HUDEP-2 (cell line): ENCODE measurements at regions not wholly inside any gene's neighbourhood (a gene's known extent, or its start where the extent isn't known, plus 50 kb on each side); places are given as distances from the start of the nearest gene placed in this dataset.
"Not testable (repeated sequence)": the region's sequence is repeated elsewhere in the genome, so short reads cannot be mapped to it uniquely, and the experiment has no call there.

Experiments
- DNase-seq, 76 experiments: peaks; one replicate each; lab custom pipeline; 2025; ENCODE audit not compliant: unreplicated experiment in 76 of 76; lab: John Stamatoyannopoulos, UW

- DNase-seq = peak in 1 of 76 experiments; percentile 9
Observed at GRCh38 chr7:21293771-21294170, 134.1 kb upstream of the SP4 start.

- DNase-seq = no peak
Observed at GRCh38 chr7:21299766-21300165, 128.1 kb upstream of the SP4 start.

DNA sequence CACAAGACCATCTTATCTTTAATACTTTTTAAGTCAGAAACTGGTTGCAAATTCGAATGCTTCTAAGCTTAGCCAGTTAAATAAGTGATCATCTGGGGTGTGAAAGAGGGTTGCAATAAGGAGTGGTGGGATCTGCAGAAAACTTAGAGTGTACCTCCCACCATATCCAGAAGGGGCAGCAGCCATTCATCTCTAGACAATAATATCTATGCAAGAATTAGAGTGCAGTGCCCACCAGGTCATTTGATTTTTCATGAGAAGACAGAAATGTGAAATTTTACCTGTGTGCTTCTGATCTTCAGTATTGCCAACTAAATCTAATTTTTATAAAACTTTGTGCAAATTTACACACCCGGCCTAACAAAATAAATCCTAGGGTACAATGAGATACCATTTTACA, 127.2 kb upstream of the SP4 start:
- DNase-seq = peak in 4 of 76 experiments; percentile 4 to 18 (median 8)

GRCh38 chr7:21304808-21305375, 123.0 kb upstream of the SP4 start:
- no peak for DNase-seq

DNA sequence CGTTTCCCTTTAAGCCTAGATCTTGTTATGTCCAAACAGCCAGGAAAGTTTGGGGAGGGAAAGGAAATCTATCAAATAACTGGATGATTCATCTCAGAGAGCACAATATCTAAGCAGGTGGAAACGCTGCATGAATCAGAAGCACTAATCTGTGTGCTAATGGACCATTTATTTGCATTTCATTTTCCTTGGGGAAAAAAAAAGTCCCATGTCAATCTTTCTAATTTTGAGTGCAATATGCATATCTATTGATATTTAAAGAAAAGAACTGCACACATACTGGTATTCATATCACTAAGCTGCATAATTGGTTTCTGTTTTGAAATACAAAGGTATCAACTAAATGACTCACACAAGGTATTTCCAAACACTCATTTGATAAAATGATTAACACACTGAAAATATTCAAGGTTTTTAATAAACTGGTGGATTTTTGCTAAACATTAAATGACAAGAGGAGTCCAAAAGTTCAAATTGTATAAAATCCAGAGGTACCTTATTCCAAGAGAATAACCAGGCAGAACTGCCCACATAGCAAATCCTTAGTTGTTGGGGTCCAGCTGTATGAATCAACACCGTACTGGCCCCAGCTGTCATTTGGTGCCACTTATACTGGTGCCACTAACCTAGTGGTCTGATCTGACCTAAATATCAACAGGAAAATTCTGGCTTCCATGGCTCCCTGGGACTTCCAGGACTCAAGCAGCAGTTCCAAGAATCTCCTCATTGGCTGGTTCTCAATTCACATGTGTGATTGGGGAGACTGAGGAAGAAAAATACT, 122.2 kb upstream of the SP4 start:
- DNase-seq = no peak

DNA sequence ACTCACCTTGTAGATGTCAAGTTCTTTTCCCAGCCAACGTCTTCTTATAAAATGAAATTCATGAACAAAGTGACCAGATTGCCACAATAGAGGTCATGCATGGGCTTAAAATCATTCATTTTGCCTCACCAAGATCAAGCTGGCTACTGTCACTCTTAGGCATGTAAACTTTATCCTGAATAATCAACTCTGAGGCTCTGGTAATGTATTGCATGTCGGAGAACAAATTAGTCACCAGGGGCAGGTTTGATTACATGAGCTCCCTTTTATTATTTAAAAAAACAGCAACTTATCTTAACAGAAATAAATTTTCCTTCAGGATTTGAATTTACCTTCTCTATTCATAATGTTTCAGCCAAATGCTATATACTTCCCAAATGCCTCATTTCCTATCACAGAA, 112.9 kb upstream of the SP4 start:
- DNase-seq = no peak

GRCh38 chr7:21317966-21318915, 109.6 kb upstream of the SP4 start:
- no peak for DNase-seq

DNA sequence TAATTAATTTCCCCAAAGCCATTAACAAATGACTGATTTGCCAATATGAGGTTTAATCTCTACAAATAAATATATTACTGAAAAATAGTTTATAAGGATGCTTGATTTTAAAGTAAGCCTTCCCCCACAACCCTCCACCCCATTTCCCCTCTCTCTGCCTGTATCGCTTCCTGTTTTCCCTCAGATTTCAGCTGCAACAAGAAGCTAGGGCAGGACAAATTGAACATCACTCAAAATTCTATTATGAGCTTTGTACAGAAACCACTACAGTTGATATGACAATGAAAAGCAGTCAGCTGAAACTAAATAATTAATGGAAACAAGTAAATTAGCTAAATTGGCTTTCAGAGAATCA, 109.0 kb upstream of the SP4 start:
- no peak for DNase-seq

GRCh38 chr7:21326241-21326640, 101.6 kb upstream of the SP4 start:
- no peak for DNase-seq

DNA sequence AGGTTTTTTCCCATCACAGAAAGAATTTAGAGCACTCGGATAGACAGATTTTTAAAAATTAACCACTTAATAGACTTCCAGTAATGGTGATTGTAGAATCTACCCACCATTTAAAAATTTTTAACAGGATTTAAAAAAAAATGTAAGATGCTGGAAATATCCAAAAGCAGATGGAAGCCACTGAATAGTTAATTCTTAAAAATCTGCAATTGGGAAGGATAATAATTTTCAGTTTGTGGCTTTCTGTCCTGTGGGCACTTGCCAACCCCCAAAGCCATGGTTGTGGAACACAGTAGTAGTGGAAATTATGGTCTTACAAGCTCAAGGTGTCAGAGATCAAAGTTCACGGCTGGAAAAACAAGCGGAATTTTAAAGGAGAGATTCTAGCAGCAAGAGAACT, 101.0 kb upstream of the SP4 start:
- DNase-seq = no peak

DNA sequence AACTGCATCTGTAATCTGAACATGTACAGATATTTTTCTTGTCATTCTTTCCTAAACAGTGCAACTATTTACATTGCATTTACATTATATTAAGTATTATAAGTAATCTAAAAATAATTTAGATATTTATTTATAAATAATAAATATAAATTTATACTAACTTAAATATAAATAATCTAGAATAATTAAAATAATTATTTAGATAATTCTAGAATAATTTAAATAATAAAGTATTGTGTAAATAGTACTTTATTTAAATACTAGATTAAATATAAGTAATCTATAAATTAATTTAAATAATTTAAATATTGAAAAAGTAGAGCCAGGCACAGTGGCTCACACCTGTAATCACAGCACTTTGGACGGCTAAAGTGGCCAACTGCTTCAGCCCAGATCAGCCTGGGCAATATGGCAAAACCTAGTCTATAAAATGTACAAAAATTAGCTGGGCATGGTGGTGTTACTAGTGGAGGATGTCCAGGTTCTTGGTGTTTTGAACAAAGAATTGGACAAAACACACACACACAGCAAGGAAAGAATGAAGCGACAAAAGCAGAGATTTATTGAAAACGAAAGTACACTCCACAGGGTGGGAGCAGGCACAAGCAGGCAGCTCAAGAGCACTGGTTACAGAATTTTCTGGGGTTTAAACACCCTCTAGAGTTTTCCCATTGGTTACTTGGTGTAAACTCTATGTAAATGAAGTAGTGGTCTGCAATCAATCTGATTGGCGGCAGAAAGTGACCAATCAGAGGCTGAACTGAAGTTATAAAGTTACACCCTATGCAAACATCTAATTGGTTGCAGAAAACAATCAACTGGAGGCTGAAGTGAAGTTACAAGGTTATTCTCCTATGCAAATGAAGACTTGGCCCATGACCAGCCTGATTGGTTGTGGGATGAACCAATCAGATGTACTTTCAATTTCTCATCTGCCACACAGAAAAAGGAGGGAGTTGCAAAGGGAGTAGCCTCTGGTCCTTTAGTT, 100.2 kb upstream of the SP4 start:
- DNase-seq = no peak

GRCh38 chr7:21330462-21331178, 97.3 kb upstream of the SP4 start:
- no peak for DNase-seq

GRCh38 chr7:21334906-21335305, 93.0 kb upstream of the SP4 start:
- peak in 55 of 76 experiments; percentile 1 to 86 (median 53) for DNase-seq

- no peak for DNase-seq
Observed at GRCh38 chr7:21336743-21337142, 91.1 kb upstream of the SP4 start.

- peak in 69 of 76 experiments; percentile 10 to 85 (median 55) for DNase-seq
Observed at GRCh38 chr7:21338728-21339164, 89.1 kb upstream of the SP4 start.

GRCh38 chr7:21344900-21345299, 83.0 kb upstream of the SP4 start:
- DNase-seq = not testable (repeated sequence)

DNA sequence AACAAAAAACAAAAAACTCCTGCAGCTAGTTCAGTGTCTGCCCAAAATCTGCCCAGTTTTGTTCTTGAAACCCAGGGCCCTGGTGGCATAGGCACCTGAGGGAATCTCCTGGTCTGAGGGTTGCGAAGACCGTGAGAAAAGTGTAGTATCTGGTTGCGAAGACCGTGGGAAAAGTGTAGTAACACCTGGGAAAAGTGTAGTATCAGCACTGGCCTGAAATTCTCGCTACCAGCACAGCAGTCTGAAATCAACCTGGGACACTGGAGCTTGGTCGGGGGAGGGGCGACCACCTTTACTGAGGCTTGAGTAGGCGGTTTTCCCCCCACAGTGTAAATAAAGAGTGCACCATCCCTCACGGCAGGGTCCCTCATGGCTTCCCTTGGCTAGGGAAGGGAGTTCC, 82.5 kb upstream of the SP4 start:
- no peak for DNase-seq

DNA sequence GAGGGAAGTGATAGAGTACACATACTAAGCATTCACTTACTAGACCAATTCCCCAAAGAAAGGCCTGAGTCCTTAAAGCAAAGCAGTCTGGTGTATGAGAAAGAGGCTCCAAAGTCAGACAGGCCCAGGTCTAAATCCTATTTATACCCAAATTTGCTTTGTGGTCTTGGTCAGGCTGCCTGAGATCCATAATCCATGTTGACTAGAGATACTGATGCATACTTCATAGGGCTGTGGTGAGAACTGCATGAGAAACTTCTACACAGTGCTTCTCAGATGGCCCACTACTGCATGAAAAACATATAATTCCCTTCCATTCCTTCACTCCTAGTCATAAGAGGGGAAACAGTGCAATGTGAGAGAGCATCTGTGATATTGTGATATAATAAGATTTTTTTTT, 81.6 kb upstream of the SP4 start:
- no peak for DNase-seq

GRCh38 chr7:21352540-21353387, 75.1 kb upstream of the SP4 start:
- peak in 3 of 76 experiments; percentile 13 to 33 (median 27) for DNase-seq
